Activated CD4-positive, alpha-beta T cell treated with anti-CD3 and anti-CD28 coated beads, Interleukin-2, amount 10 ng/mL, durations not matched to agents 7 days and 5 days (primary cell): ENCODE measurements at regions not wholly inside any gene's neighbourhood (a gene's known extent, or its start where the extent isn't known, plus 50 kb on each side); places are given as distances from the start of the nearest gene placed in this dataset.

Experiments
- CTCF ChIA-PET: fragments of 350-600 bp; sonication (Branson Sonifier 250); formaldehyde crosslinking; loops from one replicate; lab custom pipeline; 2021; ENCODE audit warnings: antibody characterized with exemption; lab: Charles Lee
- POLR2A ChIA-PET: fragments of 350-600 bp; sonication (Branson Sonifier 250); formaldehyde crosslinking; loops from one replicate; lab custom pipeline; 2021; ENCODE audit warnings: antibody characterized with exemption; lab: Charles Lee
- DNase-seq: peaks from one replicate; pipeline ENCODE4 v3.0.0-alpha.2; 2020
- H3K27ac Mint-ChIP-seq: one replicate; pipeline ENCODE4 v1.8.0; 2021; ENCODE audit warnings: mild to moderate bottlenecking, moderate library complexity, mixed read lengths
- H3K27me3 Mint-ChIP-seq: one replicate; pipeline ENCODE4 v1.8.0; 2021; ENCODE audit warnings: mixed read lengths
- H3K36me3 Mint-ChIP-seq: one replicate; pipeline ENCODE4 v1.8.0; 2021; ENCODE audit warnings: low read depth, mixed read lengths
- H3K4me1 Mint-ChIP-seq: one replicate; pipeline ENCODE4 v1.8.0; 2021; ENCODE audit warnings: mixed read lengths
- H3K4me3 Mint-ChIP-seq: one replicate; pipeline ENCODE4 v1.8.0; 2021; ENCODE audit warnings: mild to moderate bottlenecking, moderate library complexity, mixed read lengths
- H3K9me3 Mint-ChIP-seq: one replicate; pipeline ENCODE4 v1.8.0; 2021; ENCODE audit warnings: mixed read lengths

DNA sequence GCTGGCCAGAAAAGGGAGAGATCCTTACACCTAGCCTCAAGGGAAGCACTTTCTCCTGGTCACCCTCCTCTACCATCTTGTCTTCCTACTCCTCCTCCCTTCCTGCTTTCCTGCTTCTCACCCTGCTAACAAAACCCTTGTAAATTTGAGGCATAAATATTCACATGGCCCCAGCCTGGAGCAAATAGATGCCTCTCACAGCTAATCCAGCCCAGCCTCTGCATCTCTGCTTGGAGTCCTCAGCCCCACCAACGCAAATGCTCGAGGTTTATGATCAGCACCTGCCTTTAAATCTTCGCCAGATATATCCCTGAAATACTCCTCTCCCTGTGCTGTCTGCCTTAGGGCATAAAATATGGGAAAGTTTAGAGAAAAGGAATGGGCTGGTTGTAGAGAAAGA is 205.2 kb upstream of the CDH5 start:
- POLR2A ChIA-PET = no interaction called here
- H3K9me3 Mint-ChIP-seq = no peaks in the 10 kb centered on the region
- H3K27ac Mint-ChIP-seq = no peak overlapping the region
- no peak overlapping the region for H3K4me3 Mint-ChIP-seq
- no peaks in the 10 kb centered on the region for H3K36me3 Mint-ChIP-seq
- no peaks in the 10 kb centered on the region for H3K4me1 Mint-ChIP-seq
- CTCF ChIA-PET = no interaction called here
- no peak for DNase-seq
- H3K27me3 Mint-ChIP-seq = peaks cover 2% of the 10 kb centered on the region

GRCh38 chr16:66159987-66160386 is 206.5 kb upstream of the CDH5 start:
- H3K27me3 Mint-ChIP-seq = peaks cover 2% of the 10 kb centered on the region
- H3K9me3 Mint-ChIP-seq = no peaks in the 10 kb centered on the region
- no peaks in the 10 kb centered on the region for H3K36me3 Mint-ChIP-seq
- H3K4me1 Mint-ChIP-seq = no peaks in the 10 kb centered on the region
- POLR2A ChIA-PET = no interaction called here
- no peak for DNase-seq
- no peak overlapping the region for H3K27ac Mint-ChIP-seq
- CTCF ChIA-PET = no interaction called here
- no peak overlapping the region for H3K4me3 Mint-ChIP-seq

- Mint-ChIP-seq H3K9me3 (no peaks in the 10 kb centered on the region), H3K27me3 (peaks cover 2% of the 10 kb centered on the region), H3K4me3 (no peak overlapping the region), H3K27ac (no peak overlapping the region), H3K36me3 (no peaks in the 10 kb centered on the region), H3K4me1 (no peaks in the 10 kb centered on the region)
- no peak for DNase-seq
- ChIA-PET CTCF (no interaction called here), POLR2A (no interaction called here)
These were observed 210.0 kb upstream of the CDH5 start for GRCh38 chr16:66156538-66156937.

GRCh38 chr16:66155933-66156332 is 210.6 kb upstream of the CDH5 start:
- H3K27ac Mint-ChIP-seq = no peak overlapping the region
- H3K27me3 Mint-ChIP-seq = peaks cover 2% of the 10 kb centered on the region
- no peaks in the 10 kb centered on the region for H3K9me3 Mint-ChIP-seq
- CTCF ChIA-PET = no interaction called here
- peaks cover 4% of the 10 kb centered on the region for H3K4me1 Mint-ChIP-seq
- POLR2A ChIA-PET = no interaction called here
- no peak overlapping the region for H3K4me3 Mint-ChIP-seq
- DNase-seq = no peak
- no peaks in the 10 kb centered on the region for H3K36me3 Mint-ChIP-seq

DNA sequence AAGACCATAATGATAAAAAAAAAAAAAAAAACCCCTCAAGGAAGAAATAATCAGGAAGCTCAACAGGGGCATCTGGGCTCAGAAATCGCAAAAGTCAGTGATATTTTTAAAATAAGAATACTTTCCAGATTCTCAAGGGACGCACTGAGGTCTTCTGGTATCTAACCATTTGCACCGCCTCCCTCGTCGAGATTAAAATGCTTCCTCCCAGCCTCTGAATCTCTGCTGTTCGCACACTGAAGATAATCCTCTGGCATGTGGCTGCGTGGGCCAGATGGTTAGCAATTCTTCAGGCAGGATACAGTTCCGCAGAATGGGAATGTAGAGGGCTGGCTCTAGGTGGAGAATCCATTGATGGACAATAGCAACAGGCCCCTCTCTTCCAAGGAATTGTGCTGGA is 211.7 kb upstream of the CDH5 start:
- peaks cover 16% of the 10 kb centered on the region for H3K4me1 Mint-ChIP-seq
- no peak for DNase-seq
- ChIA-PET CTCF (no interaction called here), POLR2A (no interaction called here)
- H3K27ac Mint-ChIP-seq = no peak overlapping the region
- H3K27me3 Mint-ChIP-seq = peaks cover 4% of the 10 kb centered on the region
- H3K9me3 Mint-ChIP-seq = no peaks in the 10 kb centered on the region
- H3K4me3 Mint-ChIP-seq = no peak overlapping the region
- H3K36me3 Mint-ChIP-seq = no peaks in the 10 kb centered on the region

DNA sequence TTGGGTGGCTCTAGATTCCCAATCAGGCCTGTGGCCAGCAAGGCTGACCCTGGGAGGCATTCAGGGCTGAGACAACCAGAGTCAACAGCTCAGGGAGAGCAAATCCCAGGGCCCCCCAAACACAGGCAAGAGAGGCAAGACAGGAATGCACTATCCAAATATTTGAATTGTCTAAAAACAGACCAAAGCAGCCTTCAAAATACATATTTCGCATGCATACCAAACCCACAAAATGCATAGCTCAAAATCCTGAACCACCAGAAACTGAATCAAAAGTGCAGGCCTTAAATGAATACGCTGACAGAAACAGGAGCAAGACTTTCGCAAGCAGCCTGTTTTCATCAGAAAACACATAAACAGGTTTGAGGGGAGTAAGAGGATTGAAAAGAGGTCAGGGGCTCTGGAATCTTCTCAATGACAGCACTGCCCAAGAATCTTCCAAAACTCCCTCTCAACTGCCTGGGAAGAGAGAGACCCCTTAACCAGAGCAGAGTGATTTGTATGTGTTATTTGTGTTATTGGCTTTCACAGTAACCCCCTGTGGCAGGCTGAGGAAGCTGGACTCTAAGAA is 213.6 kb upstream of the CDH5 start:
- no peaks in the 10 kb centered on the region for H3K36me3 Mint-ChIP-seq
- no peak for DNase-seq
- no peaks in the 10 kb centered on the region for H3K9me3 Mint-ChIP-seq
- CTCF ChIA-PET = no interaction called here
- peaks cover 16% of the 10 kb centered on the region for H3K4me1 Mint-ChIP-seq
- POLR2A ChIA-PET = no interaction called here
- peaks cover 4% of the 10 kb centered on the region for H3K27me3 Mint-ChIP-seq
- H3K27ac Mint-ChIP-seq = no peak overlapping the region
- H3K4me3 Mint-ChIP-seq = no peak overlapping the region

DNA sequence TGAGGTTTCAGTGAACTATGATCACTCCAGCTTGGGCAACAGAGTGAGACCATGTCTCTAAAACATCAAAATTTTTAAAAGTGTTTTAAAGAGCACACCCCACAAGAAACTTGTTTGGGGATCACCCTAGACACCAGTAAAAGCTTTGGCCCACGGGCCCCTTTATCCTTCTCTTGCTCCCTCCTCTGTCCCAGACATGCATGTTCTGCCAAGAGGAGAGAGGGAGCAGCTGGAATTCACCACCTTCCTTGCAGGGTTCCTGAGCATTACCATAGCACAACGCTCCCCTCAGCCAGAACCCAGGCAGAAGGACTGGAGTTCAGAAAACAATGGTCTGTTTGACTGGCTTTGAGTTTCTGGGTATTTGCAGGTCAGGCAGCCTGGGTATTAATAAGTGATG is 214.3 kb upstream of the CDH5 start:
- no peaks in the 10 kb centered on the region for H3K36me3 Mint-ChIP-seq
- DNase-seq = no peak
- ChIA-PET POLR2A (no interaction called here), CTCF (no interaction called here)
- H3K9me3 Mint-ChIP-seq = no peaks in the 10 kb centered on the region
- H3K4me1 Mint-ChIP-seq = peaks cover 16% of the 10 kb centered on the region
- H3K4me3 Mint-ChIP-seq = no peak overlapping the region
- no peak overlapping the region for H3K27ac Mint-ChIP-seq
- H3K27me3 Mint-ChIP-seq = peaks cover 4% of the 10 kb centered on the region

DNA sequence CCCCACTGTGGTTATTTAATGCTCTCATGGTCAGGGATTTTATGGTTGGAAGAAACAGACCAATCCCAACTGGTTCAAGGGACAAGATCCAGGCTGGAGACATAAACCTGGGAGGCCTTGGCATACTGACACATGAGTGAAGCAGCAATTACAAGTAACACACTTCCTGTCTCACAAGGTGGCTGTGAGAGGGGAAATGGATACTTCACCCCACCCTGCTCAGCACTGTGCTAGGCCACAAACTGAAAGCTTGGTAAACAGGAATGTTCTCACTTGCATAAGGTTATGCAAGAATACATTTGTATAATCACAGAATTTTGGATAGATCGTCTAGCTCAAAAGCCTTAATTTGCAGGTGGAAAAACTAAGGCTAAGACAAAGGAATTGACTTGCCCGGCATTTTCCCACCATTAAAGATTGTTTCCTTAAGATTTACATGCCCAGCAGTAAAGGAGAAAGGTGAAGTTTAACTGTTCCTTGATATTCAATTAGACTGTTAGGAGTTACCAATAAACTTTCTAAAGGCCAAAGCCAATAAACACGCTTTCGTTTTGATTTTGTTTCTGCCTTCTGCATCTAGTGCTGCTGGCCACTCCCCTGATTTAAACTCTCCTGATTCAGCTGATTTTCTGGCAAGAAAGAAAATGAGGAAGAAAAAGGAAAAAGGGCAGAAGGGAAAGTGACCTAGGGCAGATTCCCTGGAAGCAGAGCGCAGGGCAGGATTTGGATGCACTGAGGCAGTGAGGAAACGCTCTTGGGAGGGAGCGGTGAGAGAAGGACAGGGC is 215.6 kb upstream of the CDH5 start:
- ChIA-PET POLR2A (no interaction called here), CTCF (no interaction called here)
- peak; percentile 25 for DNase-seq
- Mint-ChIP-seq H3K4me1 (peaks cover 16% of the 10 kb centered on the region), H3K27ac (peak overlapping the region; percentile 82), H3K4me3 (no peak overlapping the region), H3K36me3 (no peaks in the 10 kb centered on the region), H3K9me3 (no peaks in the 10 kb centered on the region), H3K27me3 (peaks cover 4% of the 10 kb centered on the region)

DNA sequence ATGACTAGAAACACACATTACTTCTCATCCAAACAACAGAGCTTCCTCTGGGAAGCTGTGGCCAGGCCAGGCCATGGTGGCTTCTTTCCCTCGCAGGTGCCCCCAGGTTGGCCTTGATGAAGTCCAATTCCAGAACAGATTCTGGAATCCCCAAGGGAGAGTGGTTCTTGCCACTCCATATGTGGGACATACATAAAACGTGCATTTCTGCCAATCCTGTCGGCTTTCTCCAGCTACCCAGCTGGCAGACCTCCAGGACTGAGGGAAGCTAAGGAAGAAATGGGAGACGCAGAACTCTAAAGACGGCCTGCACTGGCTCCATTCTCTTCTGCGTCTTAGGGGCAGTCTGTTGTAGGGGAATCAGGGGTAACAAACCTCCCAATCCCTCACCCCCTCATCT is 219.2 kb upstream of the CDH5 start:
- Mint-ChIP-seq H3K4me1 (peaks cover 16% of the 10 kb centered on the region), H3K9me3 (no peaks in the 10 kb centered on the region), H3K36me3 (no peaks in the 10 kb centered on the region), H3K4me3 (no peak overlapping the region), H3K27ac (no peak overlapping the region), H3K27me3 (peaks cover 16% of the 10 kb centered on the region)
- ChIA-PET CTCF (no interaction called here), POLR2A (no interaction called here)
- DNase-seq = no peak

GRCh38 chr16:66146798-66147197 is 219.7 kb upstream of the CDH5 start:
- Mint-ChIP-seq H3K27ac (no peak overlapping the region), H3K4me1 (peaks cover 16% of the 10 kb centered on the region), H3K9me3 (no peaks in the 10 kb centered on the region), H3K27me3 (peaks cover 17% of the 10 kb centered on the region), H3K4me3 (no peak overlapping the region), H3K36me3 (no peaks in the 10 kb centered on the region)
- CTCF ChIA-PET = no interaction called here
- POLR2A ChIA-PET = no interaction called here
- no peak for DNase-seq

- Mint-ChIP-seq H3K27me3 (peaks cover 20% of the 10 kb centered on the region), H3K27ac (no peak overlapping the region), H3K4me1 (peaks cover under 1% of the 10 kb centered on the region), H3K9me3 (no peaks in the 10 kb centered on the region), H3K4me3 (no peak overlapping the region), H3K36me3 (no peaks in the 10 kb centered on the region)
- DNase-seq = no peak
- CTCF ChIA-PET = no interaction called here
- POLR2A ChIA-PET = no interaction called here
These were observed 221.8 kb upstream of the CDH5 start for GRCh38 chr16:66144641-66145040.

DNA sequence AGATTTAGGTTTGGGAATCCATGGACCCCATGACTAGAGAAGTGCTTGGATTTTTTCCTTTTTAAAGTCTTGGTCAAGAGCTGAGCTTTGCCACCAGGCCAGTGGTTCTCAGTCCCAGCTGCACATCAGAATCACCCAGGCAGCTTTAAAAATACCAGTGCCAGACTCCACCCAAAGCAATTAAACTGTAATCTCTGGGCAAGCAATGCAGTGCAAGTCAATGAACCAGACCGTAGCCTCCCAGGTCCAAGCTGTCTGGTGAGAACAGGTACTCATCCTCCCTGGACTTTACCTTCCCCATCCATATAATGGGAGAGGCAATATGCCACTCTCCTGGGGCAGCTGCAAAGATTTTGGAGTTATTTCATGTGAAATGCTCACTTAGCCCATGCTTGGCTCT is 223.1 kb upstream of the CDH5 start:
- DNase-seq = no peak
- POLR2A ChIA-PET = no interaction called here
- CTCF ChIA-PET = no interaction called here
- Mint-ChIP-seq H3K27ac (no peak overlapping the region), H3K27me3 (peaks cover 20% of the 10 kb centered on the region), H3K4me1 (peaks cover 2% of the 10 kb centered on the region), H3K4me3 (no peak overlapping the region), H3K36me3 (no peaks in the 10 kb centered on the region), H3K9me3 (no peaks in the 10 kb centered on the region)

DNA sequence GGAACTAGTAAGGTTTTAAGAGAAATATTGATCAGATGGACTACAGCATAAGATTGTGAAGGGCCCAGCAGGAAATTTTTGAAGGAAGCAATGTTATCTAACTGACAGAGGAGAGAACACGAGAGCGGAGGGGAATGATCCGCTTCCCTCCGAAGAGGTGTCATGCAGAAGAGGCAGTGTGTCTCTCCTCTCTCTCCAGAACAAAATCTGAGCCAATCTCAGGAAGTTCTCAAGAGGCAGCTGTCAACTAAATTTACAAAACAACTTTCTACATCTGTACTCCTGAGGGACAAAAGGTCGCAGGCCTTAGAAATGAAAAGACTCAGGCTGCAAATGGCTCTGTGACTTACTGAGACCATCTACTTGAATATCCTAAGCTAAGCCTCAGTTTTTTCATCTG is 224.6 kb upstream of the CDH5 start:
- H3K27me3 Mint-ChIP-seq = peaks cover 20% of the 10 kb centered on the region
- H3K36me3 Mint-ChIP-seq = no peaks in the 10 kb centered on the region
- no peaks in the 10 kb centered on the region for H3K9me3 Mint-ChIP-seq
- peaks cover 2% of the 10 kb centered on the region for H3K4me1 Mint-ChIP-seq
- POLR2A ChIA-PET = no interaction called here
- CTCF ChIA-PET = no interaction called here
- DNase-seq = no peak
- no peak overlapping the region for H3K4me3 Mint-ChIP-seq
- H3K27ac Mint-ChIP-seq = no peak overlapping the region

DNA sequence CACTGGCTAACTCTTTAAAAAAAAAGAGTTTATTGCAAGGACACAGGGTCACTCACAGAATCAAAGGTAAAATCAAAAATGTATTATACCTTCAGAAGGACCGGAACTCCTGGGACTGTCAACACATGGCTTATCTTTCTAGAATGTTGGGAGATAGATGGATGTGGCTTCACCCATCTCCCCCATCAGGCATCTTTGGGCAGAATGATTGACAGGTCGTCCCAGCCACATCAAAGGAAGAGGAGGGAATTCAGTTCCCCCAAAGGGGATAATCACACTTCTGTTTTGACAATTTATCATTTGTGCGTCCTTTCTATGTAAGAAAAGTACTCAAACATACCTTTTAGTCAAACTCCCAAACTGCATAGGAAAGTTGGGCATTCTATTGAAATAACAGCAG is 228.6 kb upstream of the CDH5 start:
- CTCF ChIA-PET = no interaction called here
- POLR2A ChIA-PET = no interaction called here
- Mint-ChIP-seq H3K4me1 (peaks cover 2% of the 10 kb centered on the region), H3K27me3 (peaks cover 14% of the 10 kb centered on the region), H3K4me3 (no peak overlapping the region), H3K36me3 (no peaks in the 10 kb centered on the region), H3K9me3 (no peaks in the 10 kb centered on the region), H3K27ac (no peak overlapping the region)
- DNase-seq = no peak
